HEK293 (cell line): ENCODE measurements at regions not wholly inside any gene's neighbourhood (a gene's known extent, or its start where the extent isn't known, plus 50 kb on each side); places are given as distances from the start of the nearest gene placed in this dataset.
"Not testable (repeated sequence)": the region's sequence is repeated elsewhere in the genome, so short reads cannot be mapped to it uniquely, and the experiment has no call there.

Experiments used
- CTCF ChIA-PET: fragments of 350-600 bp; formaldehyde crosslinking; extraction: SDS; loops from one replicate; lab custom pipeline; 2021; ENCODE audit warnings: antibody characterized with exemption; lab: Yijun Ruan, JAX
- POLR2A ChIA-PET: fragments of 300-600 bp; formaldehyde crosslinking; extraction: SDS; loops from one replicate; lab custom pipeline; 2020; ENCODE audit warnings: antibody characterized with exemption, inconsistent platforms; lab: Yijun Ruan, JAX
- H3K27ac ChIP-seq: fragments of 200-500 bp; sonication (Bioruptor generic); 2 replicates; pipeline ENCODE4 v1.5.1; 2014; ENCODE audit warnings: low read depth, low read length, control low read depth, inconsistent platforms; ENCODE audit errors: extremely low read depth
- H3K36me3 ChIP-seq, 2 experiments: fragments of 200-500 bp in 1 of 2; sonication (Bioruptor generic) in 1 of 2; 1 replicate in 1 of 2; 2 replicates in 1 of 2; pipeline ENCODE4 v1.5.1; 2014 to 2017; ENCODE audit warnings: inconsistent platforms in 2 of 2, low read length in 2 of 2; ENCODE audit not compliant: control insufficient read depth in 2 of 2, insufficient read depth in 1 of 2
- H3K4me1 ChIP-seq: fragments of 200-500 bp; sonication (Bioruptor generic); 2 replicates; pipeline ENCODE4 v1.5.1; 2014; ENCODE audit warnings: mild to moderate bottlenecking, low read length, inconsistent platforms; ENCODE audit not compliant: control insufficient read depth, insufficient read depth
- H3K4me3 ChIP-seq: 2 replicates; pipeline ENCODE4 v1.5.1; 2011; ENCODE audit warnings: low read depth, mild to moderate bottlenecking, control low read depth, low read length, moderate library complexity
- H3K9me3 ChIP-seq: fragments of 200-500 bp; sonication (Bioruptor generic); 2 replicates; pipeline ENCODE4 v1.5.1; 2014; ENCODE audit warnings: low read depth, low read length, inconsistent platforms; ENCODE audit not compliant: control insufficient read depth, insufficient read depth
- TF ChIP-seq, protein P1 (sequence below): fragments of 450-650 bp; formaldehyde crosslinking; optimal IDR thresholded peaks from 2 replicates; pipeline ENCODE3; 2016; ENCODE audit warnings: missing biosample characterization, mild to moderate bottlenecking, missing genetic modification characterization

DNA sequence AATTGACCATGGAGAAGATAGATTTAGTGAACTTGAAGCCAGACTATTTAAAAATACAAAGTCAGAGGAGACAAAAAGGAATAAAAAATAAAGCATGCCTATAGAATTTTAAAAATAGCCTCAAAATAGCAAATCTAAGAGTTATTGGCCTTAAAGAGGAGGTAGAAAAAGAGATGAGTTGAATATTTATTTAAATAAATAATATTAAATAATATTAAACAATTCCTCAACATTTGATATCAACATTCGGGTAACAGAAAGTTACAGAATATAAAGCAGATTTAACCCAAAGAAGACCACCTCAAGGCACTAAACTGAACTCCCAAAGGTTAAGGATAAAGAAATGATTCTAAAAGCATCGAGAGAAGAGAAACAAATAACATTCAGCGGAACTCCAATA is 1627.4 kb downstream of the SPATA31A7 start:
- H3K27ac ChIP-seq, H3K4me3 ChIP-seq, H3K9me3 ChIP-seq, H3K36me3 ChIP-seq, POLR2A ChIA-PET, H3K4me1 ChIP-seq, CTCF ChIA-PET: not testable (repeated sequence)

DNA sequence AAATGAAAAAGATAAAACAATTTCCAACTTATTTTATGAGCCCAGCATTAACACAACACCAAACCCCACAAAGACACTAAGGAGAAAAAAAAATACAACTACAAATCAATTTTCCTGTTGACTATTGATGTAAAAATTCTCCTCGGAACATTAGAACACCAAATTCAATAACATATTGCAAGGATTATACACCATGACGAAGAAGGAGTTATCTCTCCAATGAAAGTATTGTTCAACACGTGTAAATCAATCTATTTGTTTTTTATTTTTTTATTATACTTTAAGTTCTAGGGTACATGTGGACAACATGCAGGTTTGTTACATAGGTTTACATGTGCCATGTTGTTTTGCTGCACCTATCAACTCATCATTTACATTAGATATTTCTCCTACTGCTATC is 1632.3 kb downstream of the SPATA31A7 start:
- H3K27ac ChIP-seq, CTCF ChIA-PET, H3K4me1 ChIP-seq, H3K9me3 ChIP-seq, H3K4me3 ChIP-seq, POLR2A ChIA-PET, H3K36me3 ChIP-seq: not testable (repeated sequence)

- H3K4me1 ChIP-seq, CTCF ChIA-PET, H3K9me3 ChIP-seq, H3K36me3 ChIP-seq, H3K4me3 ChIP-seq, H3K27ac ChIP-seq, POLR2A ChIA-PET: not testable (repeated sequence)
These were observed 1638.4 kb downstream of the SPATA31A7 start for GRCh38 chr9:62827957-62828907.

GRCh38 chr9:62830829-62831459 is 1641.1 kb downstream of the SPATA31A7 start:
- POLR2A ChIA-PET, result not testable (repeated sequence)

DNA sequence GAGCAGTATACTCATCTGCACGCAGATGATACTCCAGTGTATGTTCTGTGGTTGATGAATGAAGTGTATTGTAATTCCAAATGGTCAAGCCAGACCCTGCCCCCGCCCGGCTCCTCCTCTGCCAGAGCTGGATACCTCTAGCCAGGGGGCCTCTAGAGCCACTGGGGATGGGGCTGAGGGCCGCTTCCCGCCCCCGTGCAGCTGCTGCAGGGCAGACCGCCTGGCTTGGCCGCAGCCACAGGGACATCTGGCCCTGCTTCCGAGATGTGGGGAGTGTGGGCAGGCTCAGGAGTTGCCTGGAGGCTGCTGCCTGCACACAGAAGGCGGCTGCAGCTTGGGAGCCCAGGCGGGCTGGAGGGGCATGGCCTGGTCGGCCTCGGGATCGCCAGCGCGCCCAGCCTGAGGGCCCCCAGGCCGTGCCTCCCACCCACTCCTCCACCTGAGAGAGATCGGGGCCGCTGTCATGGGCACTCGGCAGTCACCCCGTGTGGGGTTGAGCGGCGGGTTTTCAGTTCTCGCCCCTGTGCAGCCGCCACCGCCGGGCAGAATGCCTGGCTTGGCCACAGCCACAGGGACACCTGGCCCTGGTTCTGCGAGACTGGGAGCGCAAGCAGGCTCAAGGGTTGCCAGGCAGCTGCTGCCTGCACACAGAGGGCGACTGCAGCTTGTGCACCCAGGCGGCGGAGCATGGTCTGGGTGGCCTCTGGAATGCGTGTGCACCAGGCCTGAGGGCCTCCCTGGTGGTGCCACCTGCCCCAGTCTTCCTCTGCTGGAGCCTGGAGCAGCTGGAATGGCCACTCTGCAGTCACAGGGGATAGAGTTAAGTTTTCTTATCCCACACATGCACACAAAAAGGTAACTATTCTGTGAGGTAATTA is 1643.7 kb downstream of the SPATA31A7 start:
- H3K9me3 ChIP-seq, H3K4me1 ChIP-seq, CTCF ChIA-PET, H3K4me3 ChIP-seq, H3K27ac ChIP-seq, H3K36me3 ChIP-seq, POLR2A ChIA-PET: not testable (repeated sequence)

More at GRCh38 chr9:62830829-62831459, 1641.1 kb downstream of the SPATA31A7 start:
- H3K27ac ChIP-seq, H3K4me1 ChIP-seq, H3K9me3 ChIP-seq, H3K36me3 ChIP-seq, CTCF ChIA-PET, H3K4me3 ChIP-seq: not testable (repeated sequence)

DNA sequence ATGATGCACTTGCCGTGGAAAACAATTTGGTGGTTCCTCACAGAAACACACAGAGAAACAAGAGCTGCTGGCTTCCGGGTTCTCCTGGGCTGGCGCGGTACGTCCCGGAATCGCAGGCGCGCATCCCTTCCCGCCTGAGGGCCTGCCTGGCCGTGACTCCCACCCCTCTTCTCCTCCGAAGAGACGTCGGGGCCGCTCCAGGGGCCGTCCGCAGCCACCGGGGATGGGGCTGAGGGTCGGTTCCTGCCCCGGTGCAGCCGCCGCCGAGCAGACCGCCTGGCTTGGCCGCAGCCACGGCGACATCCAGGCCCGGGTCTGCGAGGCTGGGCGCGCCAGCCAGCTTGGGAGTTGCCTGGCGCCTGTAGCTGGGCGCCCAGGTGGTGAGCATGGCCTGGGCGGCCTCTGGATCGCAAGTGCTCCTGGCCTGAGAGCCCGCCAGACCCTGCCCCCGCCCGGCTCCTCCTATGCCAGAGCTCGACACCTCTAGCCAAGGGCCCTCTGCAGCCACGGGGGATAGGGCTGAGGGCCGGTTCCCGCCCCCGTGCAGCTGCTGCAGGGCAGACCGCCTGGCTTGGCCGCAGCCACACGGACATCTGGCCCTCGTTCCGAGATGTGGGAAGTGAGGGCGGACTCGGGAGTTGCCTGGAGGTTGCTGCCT is 1647.5 kb downstream of the SPATA31A7 start:
- H3K4me3 ChIP-seq, result peak overlapping the region; percentile 45
- H3K9me3 ChIP-seq, H3K36me3 ChIP-seq, CTCF ChIA-PET, POLR2A ChIA-PET, H3K4me1 ChIP-seq: not testable (repeated sequence)
- H3K27ac ChIP-seq, result peak overlapping the region; percentile 86
- TF ChIP-seq, protein P1, sequence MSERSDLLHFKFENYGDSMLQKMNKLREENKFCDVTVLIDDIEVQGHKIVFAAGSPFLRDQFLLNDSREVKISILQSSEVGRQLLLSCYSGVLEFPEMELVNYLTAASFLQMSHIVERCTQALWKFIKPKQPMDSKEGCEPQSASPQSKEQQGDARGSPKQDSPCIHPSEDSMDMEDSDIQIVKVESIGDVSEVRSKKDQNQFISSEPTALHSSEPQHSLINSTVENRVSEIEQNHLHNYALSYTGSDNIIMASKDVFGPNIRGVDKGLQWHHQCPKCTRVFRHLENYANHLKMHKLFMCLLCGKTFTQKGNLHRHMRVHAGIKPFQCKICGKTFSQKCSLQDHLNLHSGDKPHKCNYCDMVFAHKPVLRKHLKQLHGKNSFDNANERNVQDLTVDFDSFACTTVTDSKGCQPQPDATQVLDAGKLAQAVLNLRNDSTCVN (tag by site-specific recombination), result peak; percentile 55
